Peyer's patch (tissue), 4 donors: ENCODE measurements at regions not wholly inside any gene's neighbourhood (a gene's known extent, or its start where the extent isn't known, plus 50 kb on each side); places are given as distances from the start of the nearest gene placed in this dataset.

Source experiments
- DNase-seq, 3 donors: peaks; one replicate each; pipeline ENCODE4 v3.0.0-alpha.2; 2017 to 2019
- H3K27ac ChIP-seq, 4 donors: fragments of 200-600 bp; sonication (generic); one replicate each; pipeline ENCODE4 v1.5.1; 2016 to 2019
- H3K27me3 ChIP-seq, 2 donors: fragments of 200-600 bp; sonication (generic); one replicate each; pipeline ENCODE4 v1.5.1; 2019
- H3K36me3 ChIP-seq, 3 donors: fragments of 200-600 bp; sonication (generic); one replicate each; pipeline ENCODE4 v1.5.1; 2016 to 2019
- H3K4me1 ChIP-seq, 4 donors: fragments of 200-600 bp; sonication (generic); one replicate each; pipeline ENCODE4 v1.5.1; 2016 to 2019
- H3K4me3 ChIP-seq, 4 donors: fragments of 200-600 bp; sonication (generic); 1 replicate in 3 of 4; 2 replicates in 1 of 4; pipeline ENCODE4 v1.5.1; 2016 to 2019; ENCODE audit warnings: mild to moderate bottlenecking in 1 of 4
- H3K9me3 ChIP-seq, 4 donors: fragments of 200-600 bp; sonication (generic); one replicate each; pipeline ENCODE4 v1.5.1; 2016 to 2019; ENCODE audit warnings: mild to moderate bottlenecking in 1 of 4
- POLR2A ChIP-seq, 2 donors: fragments of 450-650 bp; IDR thresholded peaks; one replicate each; pipeline ENCODE4 v1.5.1; 2017; ENCODE audit warnings: antibody characterized with exemption in 2 of 2, mild to moderate bottlenecking in 2 of 2, moderate library complexity in 2 of 2
- TF ChIP-seq, protein P1 (sequence below), 6 experiments: fragments of 450-650 bp in 4 of 6; fragments of 200-600 bp in 2 of 6; sonication (generic) in 1 of 6; IDR thresholded peaks; one replicate each; pipeline ENCODE4 v1.5.1; 2017 to 2019; ENCODE audit warnings: antibody characterized with exemption in 6 of 6, mild to moderate bottlenecking in 3 of 6, moderate library complexity in 1 of 6

DNA sequence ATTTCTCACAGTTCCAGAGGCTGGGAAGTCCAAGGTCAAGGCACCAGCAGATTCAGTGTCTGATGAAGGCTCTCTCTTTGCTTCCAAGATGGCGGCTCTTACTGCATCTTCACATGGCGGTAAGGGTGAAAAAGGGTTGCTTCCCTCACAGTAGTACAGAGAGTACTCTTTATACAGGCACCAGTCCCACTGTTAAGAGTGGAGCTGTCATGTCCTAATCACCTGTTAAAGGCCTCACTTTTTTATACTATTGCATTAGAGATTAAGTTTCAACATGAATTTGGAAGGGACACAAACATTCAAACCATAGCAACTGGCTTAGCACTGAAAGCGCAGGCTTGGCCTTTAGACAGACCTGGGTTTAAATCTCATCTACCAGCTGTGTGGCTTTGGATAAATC is 50.0 kb upstream of the TCL1A start:
- Histone ChIP-seq H3K27ac (no peak overlapping the region), H3K27me3 (no peaks in the 10 kb centered on the region), H3K4me1 (no peaks in the 10 kb centered on the region), H3K9me3 (no peaks in the 10 kb centered on the region), H3K36me3 (no peaks in the 10 kb centered on the region), H3K4me3 (no peak overlapping the region)
- TF ChIP-seq, protein P1, sequence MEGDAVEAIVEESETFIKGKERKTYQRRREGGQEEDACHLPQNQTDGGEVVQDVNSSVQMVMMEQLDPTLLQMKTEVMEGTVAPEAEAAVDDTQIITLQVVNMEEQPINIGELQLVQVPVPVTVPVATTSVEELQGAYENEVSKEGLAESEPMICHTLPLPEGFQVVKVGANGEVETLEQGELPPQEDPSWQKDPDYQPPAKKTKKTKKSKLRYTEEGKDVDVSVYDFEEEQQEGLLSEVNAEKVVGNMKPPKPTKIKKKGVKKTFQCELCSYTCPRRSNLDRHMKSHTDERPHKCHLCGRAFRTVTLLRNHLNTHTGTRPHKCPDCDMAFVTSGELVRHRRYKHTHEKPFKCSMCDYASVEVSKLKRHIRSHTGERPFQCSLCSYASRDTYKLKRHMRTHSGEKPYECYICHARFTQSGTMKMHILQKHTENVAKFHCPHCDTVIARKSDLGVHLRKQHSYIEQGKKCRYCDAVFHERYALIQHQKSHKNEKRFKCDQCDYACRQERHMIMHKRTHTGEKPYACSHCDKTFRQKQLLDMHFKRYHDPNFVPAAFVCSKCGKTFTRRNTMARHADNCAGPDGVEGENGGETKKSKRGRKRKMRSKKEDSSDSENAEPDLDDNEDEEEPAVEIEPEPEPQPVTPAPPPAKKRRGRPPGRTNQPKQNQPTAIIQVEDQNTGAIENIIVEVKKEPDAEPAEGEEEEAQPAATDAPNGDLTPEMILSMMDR (IDR thresholded peaks at IDR 0.05): no peak
- TF ChIP-seq POLR2A (IDR thresholded peaks at IDR 0.05): no peak
- no peak for DNase-seq
